SH-SY5Y (cell line): ENCODE measurements at regions not wholly inside any gene's neighbourhood (a gene's known extent, or its start where the extent isn't known, plus 50 kb on each side); places are given as distances from the start of the nearest gene placed in this dataset.

ENCODE experiments used
- GATA2 ChIP-seq: IDR thresholded peaks from 2 replicates; pipeline ENCODE4 v1.6.1; 2011; ENCODE audit warnings: mild to moderate bottlenecking, low read depth, low read length
- GATA3 ChIP-seq: IDR thresholded peaks from 2 replicates; pipeline ENCODE4 v1.6.1; 2011; ENCODE audit warnings: low read depth, mild to moderate bottlenecking, low read length, moderate library complexity

GRCh38 chrX:109848461-109849050, 115.5 kb upstream of the ACSL4 start:
- TF ChIP-seq GATA2 (no peak), GATA3 (no peak)
